ENCODE measurements at regions not wholly inside any gene's neighbourhood (a gene's known extent, or its start where the extent isn't known, plus 50 kb on each side); places are given as distances from the start of the nearest gene placed in this dataset.
"Not testable (repeated sequence)": the region's sequence is repeated elsewhere in the genome, so short reads cannot be mapped to it uniquely, and the experiment has no call there.

DNA sequence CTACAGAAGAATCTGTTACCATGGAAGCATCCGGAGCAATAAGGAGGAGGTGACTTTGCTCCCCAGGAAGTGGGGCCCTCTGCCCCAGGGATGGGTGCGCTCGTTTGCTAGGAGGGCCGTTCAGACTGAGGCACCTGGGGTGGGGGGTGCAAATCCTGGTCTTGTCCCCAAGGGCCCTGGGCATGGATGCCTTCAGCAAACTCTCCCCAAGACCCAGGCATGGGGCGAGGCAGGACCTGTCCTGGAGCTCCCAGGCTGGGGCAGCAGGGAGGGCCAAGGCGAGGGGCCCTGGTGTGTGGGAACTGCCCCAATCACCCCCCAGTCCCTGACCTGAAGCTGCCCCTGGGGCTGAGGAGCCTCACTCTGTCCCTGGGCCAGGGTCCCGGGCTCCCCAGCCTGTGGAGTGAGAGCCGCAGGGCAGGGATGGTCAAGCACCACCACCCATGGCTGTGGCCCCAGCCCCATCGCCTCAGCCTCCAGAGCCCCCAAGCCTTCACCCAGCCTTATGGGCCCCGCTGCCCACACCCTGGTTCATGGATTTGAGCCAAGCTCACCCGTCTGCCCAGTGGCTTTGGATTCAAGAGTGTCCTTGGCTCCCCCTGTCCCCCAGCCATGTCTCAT lies 240.6 kb upstream of the SGCG start:
- DNase-seq (ENCODE audit: low read depth) = no peak

DNA sequence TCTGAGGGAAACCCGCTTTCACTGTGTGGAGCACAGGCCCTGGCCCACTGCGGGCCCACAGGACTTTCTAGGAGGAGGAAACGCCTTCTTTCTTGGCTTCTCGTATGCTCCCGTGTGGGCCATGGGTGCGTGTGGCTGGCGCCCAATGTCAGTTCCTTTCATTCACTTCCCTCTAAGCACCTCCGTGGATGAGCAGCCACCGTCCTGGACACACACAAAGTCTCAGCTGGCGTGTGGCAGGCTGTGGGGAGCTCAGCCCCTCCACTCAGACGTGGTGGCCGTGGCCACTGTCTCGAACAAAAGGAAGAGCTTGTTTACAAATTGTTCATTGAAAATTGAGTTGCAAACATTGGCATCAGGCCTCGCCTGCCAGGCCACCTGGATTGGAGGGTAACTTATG lies 240.0 kb upstream of the SGCG start:
- DNase-seq (ENCODE audit: low read depth) = no peak

- DNase-seq (ENCODE audit: low read depth) = not testable (repeated sequence)
These were observed 239.3 kb upstream of the SGCG start for GRCh38 chr13:22941495-22941894.

GRCh38 chr13:22942831-22943230 lies 237.9 kb upstream of the SGCG start:
- DNase-seq (ENCODE audit: low read depth) = not testable (repeated sequence)

GRCh38 chr13:22944378-22944777 lies 236.4 kb upstream of the SGCG start:
- DNase-seq (ENCODE audit: low read depth) = no peak

- no peak for DNase-seq (ENCODE audit: low read depth)
These were observed 235.2 kb upstream of the SGCG start for GRCh38 chr13:22945321-22946226.

DNA sequence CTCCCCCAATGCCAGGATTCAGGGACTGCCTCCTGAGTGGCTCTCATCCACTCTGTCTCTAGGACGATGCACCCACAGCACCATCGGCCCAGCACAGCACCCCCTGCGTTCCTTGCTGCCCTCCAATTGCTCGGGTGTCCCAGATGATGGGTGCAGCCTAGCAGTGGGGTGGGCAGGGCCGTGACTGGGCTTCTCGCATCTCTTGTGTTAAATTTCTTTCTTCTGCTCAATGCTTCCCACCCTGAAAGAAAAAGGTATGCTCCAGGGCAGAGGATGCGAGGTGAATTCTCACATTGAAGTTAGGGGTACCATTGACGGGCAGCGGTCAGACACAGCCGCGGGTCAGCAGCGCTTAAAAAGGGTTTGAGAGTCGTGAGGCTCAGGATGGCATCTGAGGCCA lies 232.4 kb upstream of the SGCG start:
- no peak for DNase-seq (ENCODE audit: low read depth)

GRCh38 chr13:22952018-22952417 lies 228.8 kb upstream of the SGCG start:
- DNase-seq (ENCODE audit: low read depth) = not testable (repeated sequence)

DNA sequence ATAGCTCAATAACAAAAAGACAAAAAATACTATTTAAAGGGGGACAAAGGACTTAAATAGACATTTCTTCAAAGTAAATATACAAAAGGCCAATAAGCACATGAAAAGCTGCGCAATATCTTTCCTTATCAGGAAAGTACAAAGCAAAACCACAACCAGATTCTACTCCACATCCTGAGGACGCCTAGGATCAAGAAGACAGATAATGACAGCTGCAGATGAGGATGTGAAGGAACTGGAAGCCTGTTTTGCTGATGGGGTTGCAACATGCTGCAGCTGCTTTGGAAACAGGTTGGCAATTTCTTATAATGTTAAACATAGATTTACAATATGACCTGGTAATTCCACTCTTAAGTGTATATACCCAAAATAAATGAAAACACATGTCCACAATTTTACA lies 225.6 kb upstream of the SGCG start:
- not testable (repeated sequence) for DNase-seq (ENCODE audit: low read depth)

DNA sequence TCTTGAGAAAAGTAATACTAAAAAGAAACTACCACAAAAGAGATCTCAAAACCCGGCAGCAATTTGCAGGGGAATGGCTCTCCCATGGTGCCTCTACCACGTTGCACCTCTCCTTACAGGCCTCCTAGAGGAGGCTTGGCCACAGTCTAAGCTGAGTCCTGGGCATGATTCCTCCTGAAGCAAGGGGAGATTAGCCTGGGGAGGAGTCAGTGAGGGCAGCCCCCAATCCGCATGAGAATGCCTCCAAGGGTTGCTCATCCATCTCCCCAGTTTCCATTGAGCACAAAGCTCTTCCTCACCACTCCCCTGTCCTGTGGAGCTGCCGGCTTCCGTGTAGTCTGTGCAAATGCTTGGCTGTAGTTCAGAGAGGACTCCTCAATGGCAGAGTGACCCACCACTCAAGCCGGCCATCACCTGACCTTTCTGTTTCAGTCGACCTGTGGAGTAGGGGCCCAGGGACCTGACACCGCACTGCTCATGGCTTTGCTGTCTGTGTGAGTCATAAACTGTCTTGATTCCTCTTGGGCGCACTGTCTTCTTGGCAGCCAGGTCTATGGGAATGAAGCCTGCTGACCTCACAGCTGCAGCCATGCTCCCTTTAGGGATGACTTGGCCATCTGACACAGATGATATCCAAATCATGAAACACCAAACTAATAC lies 224.2 kb upstream of the SGCG start:
- not testable (repeated sequence) for DNase-seq (ENCODE audit: low read depth)

- DNase-seq (ENCODE audit: low read depth) = not testable (repeated sequence)
These were observed 220.9 kb upstream of the SGCG start for GRCh38 chr13:22959859-22960258.

DNA sequence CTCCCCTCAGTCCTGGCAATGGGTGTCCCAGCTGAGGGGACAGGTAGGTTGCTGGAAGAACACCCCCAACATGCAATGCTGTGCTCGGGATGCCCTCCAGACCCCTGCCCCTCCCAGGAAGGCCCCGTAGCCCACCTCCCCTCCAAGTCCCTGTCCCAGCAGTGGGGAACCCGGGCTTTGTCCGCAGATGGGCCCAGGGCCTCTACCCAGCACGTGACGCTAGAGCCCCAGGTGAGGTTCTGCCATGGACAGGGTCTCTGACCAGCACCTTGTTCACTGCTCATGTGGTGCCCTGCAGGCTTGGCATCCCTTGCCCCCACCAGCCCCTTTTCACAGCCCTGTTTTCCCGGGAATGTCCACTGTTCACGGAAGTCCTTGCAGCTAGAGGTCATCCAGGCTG lies 220.0 kb upstream of the SGCG start:
- no peak for DNase-seq (ENCODE audit: low read depth)

DNA sequence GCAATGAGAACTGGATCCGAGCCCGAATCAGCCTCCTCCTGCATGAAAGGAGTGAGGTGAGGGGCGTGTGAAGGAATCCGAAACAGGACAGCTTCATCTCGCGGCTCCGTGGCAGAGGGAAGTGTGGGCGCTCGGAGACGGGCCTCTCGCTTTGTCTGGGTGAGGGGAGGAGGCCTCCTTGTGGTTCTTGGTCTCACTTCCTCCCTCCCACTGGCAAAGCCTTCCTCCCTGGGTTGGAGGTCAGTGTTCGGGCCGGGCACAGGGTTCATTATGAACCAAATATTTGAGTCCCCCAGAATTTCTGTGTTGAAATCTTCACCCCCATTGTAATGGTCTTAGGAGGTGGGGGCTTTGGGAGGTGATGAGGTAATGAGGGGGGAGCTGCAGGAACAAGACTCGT lies 219.4 kb upstream of the SGCG start:
- DNase-seq (ENCODE audit: low read depth) = not testable (repeated sequence)

GRCh38 chr13:22961835-22962537 lies 218.8 kb upstream of the SGCG start:
- no peak for DNase-seq (ENCODE audit: low read depth)

DNA sequence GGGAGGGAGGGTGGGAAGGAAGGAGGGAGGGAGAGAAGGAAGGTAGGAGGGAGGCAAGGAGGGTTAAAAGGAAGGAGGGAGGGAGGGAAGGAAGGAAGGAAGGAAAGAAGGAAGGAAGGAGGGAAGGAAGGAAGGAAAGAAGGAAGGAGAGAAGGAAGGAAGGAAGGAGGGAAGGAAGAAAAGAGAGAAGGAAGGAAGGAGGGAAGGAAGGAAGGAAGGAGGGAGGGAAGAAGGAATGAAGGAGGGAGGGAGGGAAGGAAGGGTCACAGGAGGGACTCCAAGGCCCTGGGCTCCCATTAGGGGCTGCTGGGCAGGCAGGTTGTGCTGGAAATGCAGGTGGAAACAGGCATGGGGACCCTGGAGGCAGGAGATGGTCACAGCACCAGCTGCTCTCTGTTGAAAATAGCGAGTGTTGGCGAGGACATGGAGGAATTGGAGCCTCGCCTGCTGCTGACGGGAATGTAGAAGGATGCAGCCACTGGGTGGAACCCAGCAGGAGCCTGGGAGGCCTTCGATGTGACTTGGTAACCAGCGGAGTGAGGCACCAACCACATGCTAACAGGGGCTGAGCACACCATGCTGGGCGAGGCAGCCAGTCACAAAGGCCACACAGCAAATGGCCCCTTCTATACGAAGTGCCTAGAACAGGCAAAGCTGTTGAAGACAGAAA lies 217.3 kb upstream of the SGCG start:
- DNase-seq (ENCODE audit: low read depth) = not testable (repeated sequence)

GRCh38 chr13:22964245-22964966 lies 216.4 kb upstream of the SGCG start:
- DNase-seq (ENCODE audit: low read depth) = no peak

DNA sequence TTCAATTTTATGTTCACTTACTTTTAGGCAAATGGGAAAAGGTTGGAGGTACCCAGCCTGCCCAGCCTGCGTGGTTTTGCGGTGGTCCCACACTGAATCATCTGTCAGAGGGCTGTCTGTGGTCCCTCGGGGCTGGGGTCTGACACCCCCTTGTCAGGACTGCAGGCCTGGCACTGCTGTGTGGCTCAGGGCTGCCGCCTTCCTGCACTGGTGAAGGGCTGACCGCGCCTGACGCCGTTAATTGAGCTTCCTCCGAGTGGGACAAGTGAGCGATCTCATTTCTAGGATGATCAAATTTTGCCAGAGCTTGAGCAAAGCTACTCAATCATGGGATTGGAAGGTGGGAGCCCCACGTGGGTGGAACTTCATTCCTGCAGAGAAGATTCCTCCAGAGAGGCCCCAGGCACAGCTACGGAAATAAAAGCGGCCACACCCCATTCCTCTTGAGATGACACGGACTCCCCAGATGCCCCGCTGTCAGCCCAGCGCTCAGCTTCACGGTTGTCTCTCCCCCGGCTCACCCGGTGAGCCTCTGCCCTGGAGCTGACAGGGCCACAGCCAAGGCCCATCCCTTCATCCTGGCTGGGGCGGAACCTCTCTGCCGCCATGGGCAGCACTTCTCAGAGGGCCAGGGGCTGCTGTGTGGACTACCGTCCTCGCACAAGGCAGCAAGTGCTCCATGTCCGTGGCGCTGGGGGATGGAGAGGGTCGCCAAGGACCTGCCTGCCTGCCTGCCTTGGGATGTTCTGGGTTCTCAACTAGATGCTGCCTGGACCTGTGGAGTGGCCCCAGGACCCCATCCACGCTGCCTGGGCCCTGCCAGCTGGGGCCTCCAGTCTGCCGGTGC lies 215.5 kb upstream of the SGCG start:
- not testable (repeated sequence) for DNase-seq (ENCODE audit: low read depth)

- DNase-seq (ENCODE audit: low read depth) = not testable (repeated sequence)
These were observed 214.9 kb upstream of the SGCG start for GRCh38 chr13:22965858-22966239.

GRCh38 chr13:22966753-22967152 lies 214.0 kb upstream of the SGCG start:
- DNase-seq (ENCODE audit: low read depth) = not testable (repeated sequence)

DNA sequence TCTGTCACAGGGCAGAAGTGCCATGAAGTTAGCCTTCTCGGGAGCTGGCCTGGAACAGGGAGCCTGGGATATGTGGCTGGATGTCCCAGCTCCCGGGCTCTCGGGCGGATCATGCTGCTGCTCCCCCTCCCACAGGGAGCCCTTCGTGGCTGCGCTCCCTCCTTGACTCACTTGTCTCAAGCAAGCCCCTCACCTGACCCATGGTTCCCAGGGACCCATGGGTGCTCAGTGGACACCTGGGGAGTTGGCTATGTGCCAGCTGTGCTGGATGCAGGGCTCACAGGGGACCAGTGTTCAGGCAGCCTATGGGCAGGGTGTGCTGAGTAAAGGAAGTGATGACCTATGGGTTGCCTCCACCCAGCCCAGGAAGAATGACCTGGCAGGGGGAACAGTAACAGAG lies 213.1 kb upstream of the SGCG start:
- no peak for DNase-seq (ENCODE audit: low read depth)
